Esophagus muscularis mucosa (tissue), 4 donors: ENCODE measurements at regions not wholly inside any gene's neighbourhood (a gene's known extent, or its start where the extent isn't known, plus 50 kb on each side); places are given as distances from the start of the nearest gene placed in this dataset.

ENCODE experiments used
- EP300 ChIP-seq: sonication (generic); formaldehyde crosslinking; IDR thresholded peaks from one replicate; pipeline ENCODE4 v1.6.1; 2017; ENCODE audit warnings: antibody characterized with exemption
- POLR2A ChIP-seq: fragments of 450-650 bp; IDR thresholded peaks from one replicate; pipeline ENCODE4 v1.6.1; 2017; ENCODE audit warnings: antibody characterized with exemption, moderate library complexity, mild to moderate bottlenecking, low read depth
- TF ChIP-seq, protein P1 (sequence below), 3 experiments: fragments of 200-600 bp in 2 of 3; fragments of 450-650 bp in 1 of 3; sonication (generic) in 2 of 3; IDR thresholded peaks; one replicate each; pipeline ENCODE4 v1.5.1; 2017 to 2019; ENCODE audit warnings: antibody characterized with exemption in 3 of 3, mild to moderate bottlenecking in 2 of 3, moderate library complexity in 1 of 3

DNA sequence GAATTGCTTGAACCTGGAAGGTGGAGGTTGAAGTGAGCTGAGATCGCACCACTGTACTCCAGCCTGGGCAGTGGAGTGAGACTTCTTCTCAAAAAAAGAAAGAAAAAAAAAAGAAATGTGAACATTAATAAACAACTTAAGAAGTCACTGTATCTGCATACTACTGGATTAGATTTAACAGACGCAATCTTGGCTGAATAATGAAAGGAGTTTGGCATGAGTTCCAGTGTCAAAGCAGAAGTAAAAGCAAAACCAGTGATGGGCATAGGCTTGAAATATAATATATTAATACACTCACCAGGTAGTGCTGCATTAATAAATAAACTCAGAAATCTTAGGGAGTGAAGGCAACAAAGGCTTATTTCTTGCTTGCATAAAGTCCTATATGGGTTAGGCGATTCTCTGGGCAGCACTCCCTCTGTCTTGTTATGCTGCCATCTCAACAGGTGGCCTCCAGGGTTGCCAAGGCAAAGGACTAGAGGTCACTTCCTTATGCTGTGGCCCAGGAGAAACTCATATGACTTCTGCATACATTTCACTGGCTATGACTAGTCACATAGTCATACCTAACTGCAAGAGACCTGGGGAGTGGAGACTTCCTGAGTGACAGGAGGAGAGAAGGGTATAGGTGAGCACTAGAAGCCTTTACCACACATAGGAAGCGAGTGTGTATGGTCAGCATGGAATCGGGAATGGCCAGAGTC is 296.2 kb upstream of the SPRED2 start:
- TF ChIP-seq, protein P1, sequence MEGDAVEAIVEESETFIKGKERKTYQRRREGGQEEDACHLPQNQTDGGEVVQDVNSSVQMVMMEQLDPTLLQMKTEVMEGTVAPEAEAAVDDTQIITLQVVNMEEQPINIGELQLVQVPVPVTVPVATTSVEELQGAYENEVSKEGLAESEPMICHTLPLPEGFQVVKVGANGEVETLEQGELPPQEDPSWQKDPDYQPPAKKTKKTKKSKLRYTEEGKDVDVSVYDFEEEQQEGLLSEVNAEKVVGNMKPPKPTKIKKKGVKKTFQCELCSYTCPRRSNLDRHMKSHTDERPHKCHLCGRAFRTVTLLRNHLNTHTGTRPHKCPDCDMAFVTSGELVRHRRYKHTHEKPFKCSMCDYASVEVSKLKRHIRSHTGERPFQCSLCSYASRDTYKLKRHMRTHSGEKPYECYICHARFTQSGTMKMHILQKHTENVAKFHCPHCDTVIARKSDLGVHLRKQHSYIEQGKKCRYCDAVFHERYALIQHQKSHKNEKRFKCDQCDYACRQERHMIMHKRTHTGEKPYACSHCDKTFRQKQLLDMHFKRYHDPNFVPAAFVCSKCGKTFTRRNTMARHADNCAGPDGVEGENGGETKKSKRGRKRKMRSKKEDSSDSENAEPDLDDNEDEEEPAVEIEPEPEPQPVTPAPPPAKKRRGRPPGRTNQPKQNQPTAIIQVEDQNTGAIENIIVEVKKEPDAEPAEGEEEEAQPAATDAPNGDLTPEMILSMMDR (IDR thresholded peaks at IDR 0.05): no peak
- TF ChIP-seq EP300 (no peak), POLR2A (no peak)
